HG03469 (cell line): ENCODE measurements at regions not wholly inside any gene's neighbourhood (a gene's known extent, or its start where the extent isn't known, plus 50 kb on each side); places are given as distances from the start of the nearest gene placed in this dataset.
"Not testable (repeated sequence)": the region's sequence is repeated elsewhere in the genome, so short reads cannot be mapped to it uniquely, and the experiment has no call there.

Source experiments
- ATAC-seq: cut with Tn5 transposase; IDR thresholded peaks from one replicate; pipeline ENCODE4 v1.9.1; 2021; ENCODE audit warnings: mild to moderate bottlenecking, moderate library complexity, moderate number of reproducible peaks; ENCODE audit not compliant: unreplicated experiment

DNA sequence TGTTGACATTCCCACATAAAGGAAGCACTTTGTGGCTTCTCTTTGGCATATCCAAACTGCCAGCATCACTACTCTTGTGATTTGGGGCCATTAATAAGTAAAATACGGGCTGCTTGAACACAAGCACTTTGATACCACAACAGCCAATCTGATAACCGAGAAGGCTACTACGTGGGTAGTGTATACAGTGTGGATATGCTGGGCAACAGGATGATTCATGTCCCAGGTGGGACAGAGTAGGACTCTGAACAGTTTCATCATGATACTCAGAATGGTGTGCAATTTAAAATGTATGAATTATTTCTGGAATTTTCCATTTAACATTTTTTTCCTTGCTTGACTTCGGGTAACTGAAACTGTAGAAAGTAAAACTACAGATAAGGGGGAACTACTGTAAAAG lies 225.0 kb upstream of the DDHD1 start:
- ATAC-seq: no peak

DNA sequence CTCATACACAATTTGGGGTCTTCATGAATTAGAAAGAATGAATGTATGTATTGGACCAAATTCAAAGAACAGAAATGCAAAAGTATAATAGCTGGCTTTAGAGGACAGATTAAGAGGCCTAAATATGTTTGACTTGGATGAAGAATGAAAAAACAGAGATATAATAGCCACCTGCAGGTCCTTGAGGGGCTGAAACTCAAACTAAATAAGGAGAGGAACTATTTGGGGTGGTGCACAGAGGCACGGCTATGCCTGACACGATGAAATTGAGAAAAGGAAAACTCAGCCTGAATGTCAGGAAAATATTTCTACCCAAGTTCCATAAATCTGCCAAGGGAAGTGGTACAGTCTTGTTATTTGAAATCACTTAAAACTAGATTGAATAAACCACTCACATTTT lies 222.9 kb upstream of the DDHD1 start:
- no peak for ATAC-seq

DNA sequence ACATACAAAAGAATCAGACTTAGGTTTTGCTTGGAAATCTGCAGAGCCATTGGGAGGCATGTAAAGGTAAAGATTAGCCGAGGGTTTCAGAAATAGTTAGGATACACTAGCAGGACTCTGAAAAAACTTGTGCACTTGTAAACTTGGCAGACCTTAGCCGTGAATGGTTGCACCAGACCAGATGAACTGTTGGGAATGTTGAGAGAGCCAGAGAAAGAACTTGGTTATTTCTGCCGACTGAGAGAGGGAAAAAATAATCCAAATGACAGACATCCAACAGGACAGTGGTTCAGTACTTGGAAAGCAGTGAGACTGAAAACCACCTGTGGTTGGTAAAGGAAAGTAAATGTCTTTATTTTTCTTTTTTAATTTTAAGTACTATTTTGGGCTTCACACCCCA lies 222.5 kb upstream of the DDHD1 start:
- ATAC-seq: no peak

DNA sequence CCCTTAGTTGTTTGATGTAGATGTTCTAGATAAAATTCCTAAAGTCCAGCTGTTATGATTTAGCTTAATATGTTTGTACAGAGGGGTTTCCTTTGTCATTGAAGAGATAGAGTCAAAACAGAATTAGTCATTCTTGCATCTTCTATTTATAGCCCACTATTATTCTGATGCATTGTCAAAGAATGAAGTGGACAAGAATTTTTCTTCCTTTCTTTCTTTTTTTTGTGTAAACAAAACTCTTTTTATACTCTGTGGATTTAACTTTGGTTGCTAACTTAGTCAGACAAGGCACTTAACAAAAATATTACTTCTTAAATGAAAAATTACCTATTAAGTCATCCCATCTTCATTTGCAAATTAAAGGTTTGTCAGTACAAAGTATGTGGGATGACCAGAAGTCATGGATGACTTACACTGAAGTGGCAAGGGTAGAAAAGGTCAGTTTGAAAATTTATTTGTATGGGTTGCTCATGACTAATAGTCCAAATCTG lies 215.6 kb upstream of the DDHD1 start:
- no peak for ATAC-seq

DNA sequence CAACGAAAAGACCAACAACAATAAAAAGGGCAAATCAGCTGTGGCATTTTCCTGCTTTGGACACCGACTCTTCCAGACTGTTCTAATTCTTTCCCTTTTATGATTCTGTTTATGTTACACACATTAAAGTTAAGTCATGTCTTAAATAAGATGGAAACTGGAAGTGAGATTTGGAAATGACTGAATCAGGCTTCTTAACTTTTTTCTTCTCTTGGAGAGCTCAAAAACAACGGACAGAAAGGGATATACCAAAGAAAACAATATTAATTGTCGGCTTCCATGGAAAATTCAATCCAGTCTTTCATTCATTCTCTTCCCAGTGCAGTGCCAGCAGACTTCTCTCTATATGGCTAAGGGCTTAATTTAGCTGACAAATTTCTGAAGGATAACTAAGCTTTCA lies 214.9 kb upstream of the DDHD1 start:
- ATAC-seq: no peak

DNA sequence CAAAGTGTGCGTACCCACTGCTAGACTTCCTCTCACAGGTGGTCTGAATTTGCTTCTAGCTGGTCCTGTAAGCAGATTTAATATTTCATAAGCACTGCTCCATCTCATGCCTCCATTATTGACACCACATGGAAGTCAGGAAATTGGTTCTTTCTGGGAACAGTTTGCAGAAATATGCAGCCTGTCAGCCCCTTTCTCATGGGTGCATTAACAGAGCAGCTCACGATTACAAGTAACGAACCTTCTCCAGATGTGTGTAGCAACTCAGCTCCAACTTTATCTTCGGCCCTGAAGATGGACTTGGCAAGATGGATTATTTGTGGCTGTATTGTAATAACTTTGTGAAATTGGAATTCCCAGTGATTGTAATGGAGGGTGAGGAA lies 214.5 kb upstream of the DDHD1 start:
- ATAC-seq: no peak

DNA sequence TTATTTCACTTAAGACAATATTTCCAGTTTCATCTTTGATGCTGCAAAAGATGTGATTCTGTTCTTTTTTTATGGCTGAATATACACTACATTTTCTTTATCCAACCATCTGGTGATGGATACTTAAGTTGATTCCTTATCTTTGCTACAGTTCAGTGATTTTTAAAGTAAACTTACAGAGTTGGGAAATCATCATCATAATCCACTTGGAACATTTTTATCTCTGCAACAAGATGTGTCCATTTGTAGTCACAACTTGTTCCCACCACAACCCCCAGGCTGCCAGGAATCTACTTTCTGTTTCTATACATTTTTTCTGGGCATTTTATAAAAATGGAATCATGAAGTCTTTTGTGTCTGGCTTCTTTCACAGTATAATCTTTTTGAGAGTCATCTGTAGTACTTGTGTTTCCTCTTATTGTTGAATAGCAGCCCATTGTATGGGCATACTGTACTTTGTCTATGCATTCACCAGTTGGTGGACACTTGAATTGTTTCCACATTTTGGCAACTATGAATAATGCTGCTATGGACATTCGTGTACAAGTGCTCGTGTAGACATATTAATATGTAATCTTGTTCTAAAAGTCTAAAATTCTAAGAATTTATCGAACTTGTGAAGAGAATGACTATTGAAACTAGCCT lies 212.5 kb upstream of the DDHD1 start:
- no peak for ATAC-seq

DNA sequence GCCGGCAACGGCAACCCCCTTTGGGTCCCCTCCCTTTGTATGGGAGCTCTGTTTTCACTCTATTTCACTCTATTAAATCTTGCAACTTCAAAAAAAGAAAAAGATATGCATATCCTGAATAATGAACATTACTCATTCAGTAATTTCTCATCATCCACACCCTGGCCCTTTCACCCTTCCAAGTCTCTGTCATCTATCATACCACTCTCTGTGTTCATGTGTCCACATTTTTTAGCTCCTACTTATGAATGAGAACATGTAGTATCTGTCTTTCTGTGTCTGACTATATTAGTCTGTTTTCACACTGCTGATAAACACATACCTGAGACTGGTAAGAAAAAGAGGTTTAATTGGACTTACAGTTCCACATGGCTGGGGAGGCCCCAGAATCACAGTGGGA lies 209.8 kb upstream of the DDHD1 start:
- ATAC-seq: not testable (repeated sequence)

DNA sequence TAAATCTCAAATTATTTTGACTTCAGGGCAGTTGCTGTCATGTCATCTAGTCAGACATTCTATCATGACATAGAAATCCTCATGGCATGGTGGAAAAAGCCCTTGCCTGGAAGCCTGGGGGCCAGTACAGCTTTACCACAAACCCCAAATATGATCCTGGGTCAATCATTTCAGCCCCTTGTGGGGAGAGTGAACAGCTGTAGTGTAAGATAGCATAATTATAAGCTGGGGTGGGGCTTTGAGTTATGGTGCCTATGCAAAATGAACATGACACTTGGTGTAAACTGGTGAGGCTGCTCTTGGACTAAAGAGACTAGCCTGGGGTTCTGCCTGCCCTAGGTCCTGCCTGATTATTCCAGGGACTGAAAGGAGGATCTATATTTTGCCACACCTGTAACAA lies 207.7 kb upstream of the DDHD1 start:
- no peak for ATAC-seq

DNA sequence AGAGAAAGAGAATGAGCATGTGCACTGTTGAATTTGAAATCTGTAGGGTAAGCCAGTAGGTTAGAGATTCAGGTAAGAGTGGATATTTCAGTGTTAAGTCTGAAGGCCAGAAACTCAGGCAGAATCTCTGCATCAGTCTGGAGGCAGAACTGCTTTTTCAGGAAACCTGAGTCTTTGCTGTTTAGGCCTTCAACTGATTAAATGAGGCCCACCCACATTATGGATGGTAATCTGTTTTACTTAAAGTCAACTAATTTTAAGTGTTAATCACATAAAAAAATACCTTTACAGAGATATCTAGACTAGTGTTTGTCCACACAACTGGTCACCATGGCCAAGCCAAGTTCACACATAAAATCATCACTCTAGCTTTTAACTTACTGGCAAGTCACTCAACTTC lies 205.0 kb upstream of the DDHD1 start:
- ATAC-seq: no peak

DNA sequence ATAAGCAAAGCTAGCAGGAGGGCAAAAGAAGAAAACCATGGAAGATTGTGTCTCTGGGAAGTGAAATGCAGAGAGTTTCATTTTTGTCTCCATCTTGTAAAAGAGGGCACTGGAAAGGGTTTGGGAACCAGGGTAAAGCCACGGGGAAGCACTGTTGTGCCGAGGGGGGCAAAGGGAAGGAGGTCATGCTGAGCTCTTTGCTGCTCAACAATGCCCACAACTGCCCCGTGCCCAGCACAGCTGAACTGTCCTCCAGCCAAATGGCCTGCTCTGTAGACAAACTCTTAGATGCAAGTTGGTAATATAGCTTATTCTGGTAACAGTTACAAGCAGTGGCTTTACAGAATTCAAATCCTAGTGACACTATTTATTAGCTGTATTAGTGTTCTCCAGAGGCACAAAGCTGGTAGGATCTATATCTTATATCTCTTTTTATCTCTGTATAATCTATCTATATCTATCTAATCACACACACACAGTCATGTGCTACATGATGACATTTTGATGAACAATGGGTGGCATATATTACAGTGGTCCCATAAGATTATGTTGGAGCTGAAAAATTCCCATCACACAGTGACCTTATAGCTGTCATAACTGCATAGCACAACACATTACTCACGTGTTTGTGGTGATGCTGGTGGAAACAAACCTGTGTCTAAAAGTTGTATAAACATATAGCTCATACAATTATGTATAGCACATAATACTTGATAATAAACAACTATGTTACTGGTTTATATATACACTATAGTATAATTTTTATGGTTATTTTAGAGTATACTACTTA lies 203.4 kb upstream of the DDHD1 start:
- ATAC-seq: no peak

DNA sequence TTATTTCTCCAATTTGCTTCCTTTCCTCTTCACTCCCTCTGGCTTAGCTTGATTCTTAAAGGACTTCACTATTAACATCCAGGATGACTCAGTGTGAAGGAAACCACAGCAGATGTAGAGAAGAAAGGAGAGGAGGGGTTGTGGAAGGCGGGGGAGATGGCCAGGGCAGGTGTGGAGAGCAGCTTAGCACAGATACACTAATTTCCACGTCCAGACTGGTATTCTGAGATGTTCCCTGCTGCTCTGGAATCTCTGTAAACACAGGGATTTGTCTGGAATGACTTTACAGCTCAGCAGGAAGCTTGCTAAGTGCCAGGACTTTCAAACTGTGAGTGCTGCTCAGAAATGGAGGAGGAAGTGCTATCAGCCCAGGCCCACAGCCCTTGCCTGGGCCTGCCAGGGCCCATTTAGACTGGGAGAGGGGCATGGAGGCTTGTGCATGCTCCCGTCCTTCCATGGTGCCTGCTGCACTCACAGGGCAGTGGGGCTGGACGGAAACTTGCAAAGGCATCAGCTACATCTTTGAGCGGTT lies 202.5 kb upstream of the DDHD1 start:
- ATAC-seq: no peak

DNA sequence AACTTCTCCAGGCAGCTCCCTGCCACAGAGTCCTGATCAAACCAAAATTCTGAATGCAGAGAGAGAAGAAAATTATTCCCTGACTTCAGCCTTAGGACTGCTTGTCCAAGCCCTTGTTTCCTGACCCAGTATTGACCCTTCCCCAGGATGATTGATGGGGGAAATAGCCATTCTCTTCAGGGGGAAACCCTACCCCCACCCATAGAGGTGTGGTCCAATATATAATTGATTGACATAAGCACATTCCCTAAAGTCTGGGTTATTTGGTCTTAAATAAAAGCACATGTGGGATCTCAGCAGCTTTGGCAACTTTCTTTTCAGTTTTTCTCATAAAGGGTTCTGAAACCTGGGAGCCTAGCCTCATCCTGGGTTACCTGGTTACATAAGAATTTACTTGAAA lies 201.2 kb upstream of the DDHD1 start:
- no peak for ATAC-seq

DNA sequence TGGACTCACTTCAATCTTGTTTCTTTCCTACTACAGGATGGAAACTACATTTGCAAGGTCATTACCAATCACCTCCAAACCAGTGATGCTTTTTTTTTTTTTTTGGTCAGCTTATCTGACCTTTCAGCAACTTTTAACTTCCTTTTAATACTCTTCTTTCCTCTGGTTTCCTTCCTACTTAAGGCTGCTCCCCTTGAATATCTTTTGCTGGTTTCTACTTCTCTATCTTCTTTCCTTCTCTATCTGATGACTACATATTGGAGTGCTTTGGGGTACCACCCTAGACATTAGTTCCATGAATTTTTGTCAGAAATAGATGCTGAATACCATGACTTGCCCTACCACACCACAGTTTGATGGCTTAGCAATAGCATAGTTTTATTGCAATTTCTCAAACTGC lies 197.7 kb upstream of the DDHD1 start:
- no peak for ATAC-seq

DNA sequence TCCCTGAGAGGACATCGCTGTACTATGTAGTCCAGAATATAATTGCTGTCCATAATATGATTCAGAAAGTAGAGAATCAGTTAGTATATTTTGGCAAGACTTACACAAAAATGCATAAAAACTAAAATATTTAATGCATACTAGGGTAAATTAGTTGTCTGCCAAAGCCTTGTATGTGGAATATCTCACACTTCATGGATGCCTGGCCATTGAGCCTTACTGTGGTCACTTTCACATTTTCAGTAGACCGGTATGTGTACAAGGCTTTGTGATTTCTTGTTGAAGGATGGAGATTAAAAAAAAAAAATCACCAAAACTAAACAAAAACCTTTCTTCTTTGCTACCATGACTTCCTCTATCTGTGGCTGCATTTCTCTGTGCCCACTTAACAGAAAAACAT lies 197.3 kb upstream of the DDHD1 start:
- no peak for ATAC-seq

DNA sequence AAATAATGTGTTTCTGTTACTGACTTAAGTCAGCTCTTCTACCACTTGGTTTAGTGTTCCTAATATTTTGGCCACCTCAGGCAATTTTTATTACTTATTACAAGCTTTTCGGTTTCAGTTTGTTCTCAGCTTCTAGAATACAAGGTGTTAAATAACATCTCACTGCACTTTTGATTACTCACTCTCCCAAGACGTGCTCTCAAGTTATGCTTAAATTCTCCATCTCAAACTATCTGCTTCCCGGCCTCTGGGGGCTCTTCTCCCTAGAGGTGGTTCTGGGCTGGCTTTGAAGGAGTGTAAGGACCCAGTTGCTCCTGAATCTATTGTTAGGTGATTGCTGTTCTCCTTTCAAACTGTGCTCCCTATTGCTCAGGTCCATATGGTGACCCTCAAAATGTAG lies 193.9 kb upstream of the DDHD1 start:
- ATAC-seq: no peak

DNA sequence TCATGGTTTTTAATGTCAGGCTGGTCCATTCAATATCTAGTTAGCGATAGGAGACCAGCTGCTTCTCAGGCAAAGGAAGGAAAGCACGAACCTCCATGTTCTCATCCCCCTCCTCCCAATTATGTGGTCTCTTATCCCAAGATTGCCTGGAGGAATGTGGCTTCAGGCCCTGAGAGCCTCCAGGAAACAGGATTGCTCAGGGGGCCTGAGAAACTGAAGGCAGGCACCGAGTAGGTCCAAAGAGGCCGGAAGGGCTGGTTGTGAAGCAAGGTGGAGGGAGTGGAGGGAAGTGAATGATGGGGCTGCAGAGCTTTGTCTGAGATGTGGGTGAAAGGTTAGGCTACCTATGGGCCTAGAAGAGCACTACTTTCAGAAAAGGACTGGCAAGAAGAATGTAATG lies 188.2 kb upstream of the DDHD1 start:
- ATAC-seq: no peak

DNA sequence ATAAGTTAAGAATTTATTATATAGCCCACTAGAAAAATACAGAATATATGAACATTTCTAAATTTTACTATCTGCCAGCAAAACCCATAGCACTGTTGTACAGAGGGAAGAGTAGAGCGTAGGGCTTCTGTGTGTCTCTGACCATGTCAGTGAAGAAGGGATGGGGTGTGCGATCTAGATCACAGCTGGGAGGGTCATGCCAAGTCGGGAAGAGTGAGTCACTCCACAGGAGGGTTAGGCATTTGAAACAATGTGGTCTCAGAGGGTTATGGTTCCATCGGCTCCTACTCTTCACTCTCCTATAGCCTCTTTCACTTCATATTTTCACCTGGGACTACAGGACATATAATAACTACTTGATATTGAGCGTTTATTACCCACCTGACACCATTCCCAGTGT lies 185.1 kb upstream of the DDHD1 start:
- no peak for ATAC-seq

DNA sequence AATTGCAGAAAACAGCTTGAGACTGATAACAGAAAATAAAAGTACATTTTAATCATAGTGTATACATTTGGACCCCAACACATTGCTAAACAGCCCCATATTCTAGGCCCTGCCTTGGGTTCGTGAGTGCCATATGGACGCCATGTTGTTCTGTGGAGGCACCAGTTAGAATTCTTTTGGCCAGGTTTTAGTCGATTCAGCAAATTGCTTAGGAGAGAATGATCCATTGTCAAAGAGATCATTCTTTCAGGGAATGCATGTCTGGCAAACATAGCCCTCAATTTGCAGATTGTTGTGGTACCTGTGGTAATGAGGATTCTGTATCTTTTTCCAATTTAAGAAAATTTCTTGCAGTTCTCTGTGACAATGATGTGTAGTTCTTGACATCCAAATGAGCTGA lies 183.6 kb upstream of the DDHD1 start:
- ATAC-seq: no peak

DNA sequence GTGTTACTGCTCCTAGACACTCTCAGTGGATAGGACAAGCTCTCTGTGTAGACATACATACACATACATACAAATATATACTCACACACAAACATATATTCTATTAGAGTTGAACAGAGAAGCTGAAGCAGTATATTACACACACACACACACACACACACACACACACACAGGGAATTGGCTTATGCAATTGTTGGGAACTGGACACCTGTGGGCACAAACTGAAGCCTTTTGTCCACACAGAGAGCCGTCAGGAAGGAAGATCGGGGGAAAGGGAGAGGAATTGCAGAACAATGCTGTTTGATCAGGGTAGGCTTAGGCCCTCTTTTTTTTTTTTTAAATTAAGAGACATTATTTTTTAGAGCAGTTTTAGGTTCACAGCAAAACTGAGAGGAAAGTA lies 180.7 kb upstream of the DDHD1 start:
- ATAC-seq: no peak

DNA sequence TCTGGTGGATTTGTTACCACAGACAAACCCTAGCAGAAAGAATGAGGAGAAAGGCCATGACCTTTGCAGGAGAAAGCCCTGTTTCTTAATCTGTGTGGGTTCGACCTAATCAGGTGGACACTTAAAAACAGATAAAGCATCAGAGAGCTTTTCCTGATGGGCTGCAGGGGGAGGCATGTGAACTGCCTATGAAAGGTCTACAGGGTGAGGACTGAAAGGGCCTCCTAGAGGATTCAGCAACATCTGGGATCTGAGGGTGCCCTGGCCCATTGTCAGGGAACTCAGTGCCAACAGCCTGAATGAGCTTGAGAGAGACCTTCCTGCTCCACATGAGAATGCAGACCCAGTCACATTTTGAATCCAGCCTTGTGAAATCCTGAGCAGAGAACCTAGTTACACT lies 178.8 kb upstream of the DDHD1 start:
- no peak for ATAC-seq

DNA sequence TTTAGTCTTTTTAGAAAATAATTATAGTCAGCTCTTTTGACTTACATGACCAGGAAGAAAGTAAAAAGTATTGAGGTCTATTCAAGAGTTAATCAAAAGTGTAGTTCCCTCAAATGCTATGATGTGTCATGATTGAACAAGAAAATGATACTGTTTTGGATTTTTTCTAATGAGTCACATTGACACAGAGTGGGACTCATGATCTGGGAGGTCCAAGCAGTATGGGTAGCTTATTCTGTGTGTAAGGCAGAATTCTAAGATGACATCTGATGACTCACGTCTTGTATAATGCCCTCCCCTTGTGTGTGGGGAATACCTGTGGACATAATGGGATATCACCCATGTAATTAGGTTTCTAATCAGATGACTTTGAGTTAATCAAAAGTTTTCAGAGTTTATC lies 178.1 kb upstream of the DDHD1 start:
- ATAC-seq: no peak
